Mammary epithelial cell (primary cell): ENCODE measurements at regions not wholly inside any gene's neighbourhood (a gene's known extent, or its start where the extent isn't known, plus 50 kb on each side); places are given as distances from the start of the nearest gene placed in this dataset.

Experiments used
- EZH2 ChIP-seq: IDR thresholded peaks from 2 replicates; pipeline ENCODE4 v1.6.1; 2012; ENCODE audit warnings: low read length, inconsistent platforms, borderline replicate concordance
- TF ChIP-seq, protein P1 (sequence below), 2 donors: IDR thresholded peaks in 1 of 2; conservative IDR thresholded peaks in 1 of 2; 2 replicates each; pipeline ENCODE4 v1.5.1; 2011 to 2012; ENCODE audit warnings: inconsistent platforms in 2 of 2, low read length in 2 of 2, mild to moderate bottlenecking in 2 of 2, control low read depth in 1 of 2, low read depth in 1 of 2; ENCODE audit not compliant: insufficient read depth in 1 of 2; ENCODE audit errors: extremely low read depth in 1 of 2

GRCh38 chr9:88077071-88077617 lies 61.1 kb downstream of the SPATA31C2 start:
- TF ChIP-seq, protein P1, sequence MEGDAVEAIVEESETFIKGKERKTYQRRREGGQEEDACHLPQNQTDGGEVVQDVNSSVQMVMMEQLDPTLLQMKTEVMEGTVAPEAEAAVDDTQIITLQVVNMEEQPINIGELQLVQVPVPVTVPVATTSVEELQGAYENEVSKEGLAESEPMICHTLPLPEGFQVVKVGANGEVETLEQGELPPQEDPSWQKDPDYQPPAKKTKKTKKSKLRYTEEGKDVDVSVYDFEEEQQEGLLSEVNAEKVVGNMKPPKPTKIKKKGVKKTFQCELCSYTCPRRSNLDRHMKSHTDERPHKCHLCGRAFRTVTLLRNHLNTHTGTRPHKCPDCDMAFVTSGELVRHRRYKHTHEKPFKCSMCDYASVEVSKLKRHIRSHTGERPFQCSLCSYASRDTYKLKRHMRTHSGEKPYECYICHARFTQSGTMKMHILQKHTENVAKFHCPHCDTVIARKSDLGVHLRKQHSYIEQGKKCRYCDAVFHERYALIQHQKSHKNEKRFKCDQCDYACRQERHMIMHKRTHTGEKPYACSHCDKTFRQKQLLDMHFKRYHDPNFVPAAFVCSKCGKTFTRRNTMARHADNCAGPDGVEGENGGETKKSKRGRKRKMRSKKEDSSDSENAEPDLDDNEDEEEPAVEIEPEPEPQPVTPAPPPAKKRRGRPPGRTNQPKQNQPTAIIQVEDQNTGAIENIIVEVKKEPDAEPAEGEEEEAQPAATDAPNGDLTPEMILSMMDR (conservative IDR thresholded peaks at IDR 0.05 in 1 of 2, IDR thresholded peaks at IDR 0.05 in 1 of 2; ENCODE audit: extremely low read depth in 1 of 2, insufficient read depth in 1 of 2, low read depth in 1 of 2, low read length in 2 of 2) = no peak
- no peak for TF ChIP-seq EZH2
